ENCODE measurements at regions not wholly inside any gene's neighbourhood (a gene's known extent, or its start where the extent isn't known, plus 50 kb on each side); places are given as distances from the start of the nearest gene placed in this dataset.

GRCh38 chrX:125709532-125709931, 389.9 kb downstream of the TEX13C start:
- TF ChIP-seq POLR2AphosphoS5 (IDR thresholded peaks at IDR 0.05; ENCODE audit: insufficient read depth, low read depth, low read length) = no peak
- no peak for TF ChIP-seq CTCF (IDR thresholded peaks at IDR 0.05; ENCODE audit: extremely low read depth in 1 of 2, insufficient read depth in 1 of 2, low read depth in 1 of 2, low read length in 2 of 2)
- no peak for TF ChIP-seq POLR2A (IDR thresholded peaks at IDR 0.05; ENCODE audit: low read depth, low read length)
- TF ChIP-seq EZH2 (IDR thresholded peaks at IDR 0.05; ENCODE audit: borderline replicate concordance, low read depth, low read length, severe bottlenecking) = no peak
